Mesenchymal stem cell (in vitro differentiated cells and primary cell): ENCODE measurements at regions not wholly inside any gene's neighbourhood (a gene's known extent, or its start where the extent isn't known, plus 50 kb on each side); places are given as distances from the start of the nearest gene placed in this dataset.

Experiments used
- DNase-seq: peaks from one replicate; pipeline ENCODE4 v3.0.0-alpha.2; 2013
- H2AFZ ChIP-seq: one replicate; pipeline ENCODE4 v1.6.1; 2013; ENCODE audit warnings: low read depth, mild to moderate bottlenecking, control low read depth, inconsistent platforms, low read length, moderate library complexity
- H2AK5ac ChIP-seq: 2 replicates; pipeline ENCODE4 v1.6.1; 2013; ENCODE audit warnings: low read length, moderate library complexity, mild to moderate bottlenecking, inconsistent platforms; ENCODE audit not compliant: severe bottlenecking
- H2BK120ac ChIP-seq: one replicate; pipeline ENCODE4 v1.6.1; 2013; ENCODE audit warnings: low read depth, mild to moderate bottlenecking, inconsistent platforms, low read length, moderate library complexity
- H2BK12ac ChIP-seq, 2 experiments: one replicate each; pipeline ENCODE4 v1.6.1; 2013; ENCODE audit warnings: inconsistent platforms in 2 of 2, low read length in 2 of 2, mild to moderate bottlenecking in 2 of 2, moderate library complexity in 2 of 2, control low read depth in 1 of 2
- H2BK15ac ChIP-seq: one replicate; pipeline ENCODE4 v1.6.1; 2013; ENCODE audit warnings: mild to moderate bottlenecking, low read depth, inconsistent platforms; ENCODE audit not compliant: poor library complexity, severe bottlenecking
- H2BK5ac ChIP-seq: 2 replicates; pipeline ENCODE4 v1.6.1; 2013; ENCODE audit warnings: low read depth, mild to moderate bottlenecking, low read length, control low read depth, inconsistent platforms; ENCODE audit not compliant: poor library complexity, severe bottlenecking
- H3K14ac ChIP-seq, 2 experiments: one replicate each; pipeline ENCODE4 v1.6.1; 2013; ENCODE audit warnings: inconsistent platforms in 2 of 2, low read length in 2 of 2, control low read depth in 1 of 2, mild to moderate bottlenecking in 1 of 2, moderate library complexity in 1 of 2
- H3K18ac ChIP-seq, 2 experiments: one replicate each; pipeline ENCODE4 v1.6.1; 2013; ENCODE audit warnings: inconsistent platforms in 2 of 2, low read length in 2 of 2, control low read depth in 1 of 2, low read depth in 1 of 2, mild to moderate bottlenecking in 1 of 2
- H3K23ac ChIP-seq, 2 experiments: one replicate each; pipeline ENCODE4 v1.6.1; 2013; ENCODE audit warnings: inconsistent platforms in 2 of 2, low read length in 2 of 2, mild to moderate bottlenecking in 2 of 2, moderate library complexity in 2 of 2, control low read depth in 1 of 2
- H3K27ac ChIP-seq: 2 replicates; pipeline ENCODE4 v1.5.1; 2013; ENCODE audit warnings: mild to moderate bottlenecking, moderate library complexity, low read length, control low read depth, inconsistent platforms; ENCODE audit not compliant: poor library complexity, severe bottlenecking
- H3K27me3 ChIP-seq, 2 experiments: 2 replicates each; pipeline versions ENCODE4 v1.6.1 to v1.7.0; 2013; ENCODE audit warnings: low read length in 2 of 2, mild to moderate bottlenecking in 2 of 2, moderate library complexity in 2 of 2, control low read depth in 1 of 2, inconsistent platforms in 1 of 2; ENCODE audit not compliant: control insufficient read depth in 1 of 2, insufficient read depth in 1 of 2
- H3K36me3 ChIP-seq, 2 experiments: 2 replicates each; pipeline versions ENCODE4 v1.6.1 to v1.7.0; 2013; ENCODE audit warnings: low read length in 2 of 2, control low read depth in 1 of 2, inconsistent platforms in 1 of 2, low read depth in 1 of 2, mild to moderate bottlenecking in 1 of 2; ENCODE audit not compliant: insufficient read depth in 2 of 2, control insufficient read depth in 1 of 2
- H3K4ac ChIP-seq, 2 experiments: one replicate each; pipeline ENCODE4 v1.6.1; 2013; ENCODE audit warnings: inconsistent platforms in 2 of 2, low read length in 2 of 2, mild to moderate bottlenecking in 2 of 2, moderate library complexity in 2 of 2, control low read depth in 1 of 2, low read depth in 1 of 2
- H3K4me1 ChIP-seq: 2 replicates; pipeline ENCODE4 v1.6.1; 2013; ENCODE audit warnings: low read depth, low read length, control low read depth; ENCODE audit not compliant: control insufficient read depth, insufficient read depth
- H3K4me2 ChIP-seq: 2 replicates; pipeline ENCODE4 v1.6.1; 2013; ENCODE audit warnings: low read length, mild to moderate bottlenecking, inconsistent platforms; ENCODE audit not compliant: poor library complexity, severe bottlenecking
- H3K4me3 ChIP-seq, 2 experiments: 2 replicates each; pipeline versions ENCODE4 v1.5.1 to v1.7.0; 2013; ENCODE audit warnings: low read length in 2 of 2, mild to moderate bottlenecking in 2 of 2, control low read depth in 1 of 2, low read depth in 1 of 2; ENCODE audit not compliant: insufficient read depth in 1 of 2
- H3K79me1 ChIP-seq: replicated peaks from 2 replicates; pipeline ENCODE4 v1.6.1; 2013; ENCODE audit warnings: mild to moderate bottlenecking, control low read depth, low read length, inconsistent platforms; ENCODE audit not compliant: poor library complexity, severe bottlenecking
- H3K9ac ChIP-seq: 2 replicates; pipeline ENCODE4 v1.7.0; 2013; ENCODE audit warnings: mild to moderate bottlenecking, low read length, moderate library complexity
- H3K9me3 ChIP-seq: 2 replicates; pipeline ENCODE4 v1.7.0; 2013; ENCODE audit warnings: mild to moderate bottlenecking, low read length; ENCODE audit not compliant: control insufficient read depth
- H4K8ac ChIP-seq: one replicate; pipeline ENCODE4 v1.6.1; 2013; ENCODE audit warnings: inconsistent platforms, mild to moderate bottlenecking, low read length, moderate library complexity
- H4K91ac ChIP-seq: one replicate; pipeline ENCODE4 v1.6.1; 2013; ENCODE audit warnings: mild to moderate bottlenecking, low read length, inconsistent platforms
- WGBS: methylation state at CpG from one replicate; pipeline ENCODE4 v1.1.7; 2013; ENCODE audit warnings: mixed read lengths; 5-methylcytosine and 5-hydroxymethylcytosine counted together

DNA sequence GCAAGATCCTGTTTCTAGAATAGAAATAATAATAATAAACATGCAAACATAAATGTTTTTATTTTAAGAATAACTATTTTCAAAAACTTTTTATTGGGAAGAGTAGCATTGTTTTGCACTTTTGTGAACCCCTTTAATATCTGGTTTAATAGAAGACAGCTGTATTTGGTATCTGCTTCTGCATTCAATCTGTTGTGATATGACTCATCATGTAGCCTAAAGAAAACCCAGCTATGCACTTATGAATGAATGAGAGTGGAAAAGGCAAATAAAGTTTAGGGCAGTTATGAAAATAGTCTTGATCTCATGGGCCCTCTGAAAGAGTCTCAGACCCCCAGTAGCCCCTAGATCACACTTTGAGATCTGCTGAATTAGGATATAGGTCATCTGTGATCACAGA, 100.4 kb upstream of the PPP2R3A start:
- Histone ChIP-seq H2AFZ (no peak overlapping the region), H3K79me1 (no peaks in the 10 kb centered on the region), H4K8ac (no peak overlapping the region), H3K27ac (no peak overlapping the region), H3K9ac (no peak overlapping the region), H3K18ac (no peak overlapping the region), H2BK15ac (no peak overlapping the region), H3K23ac (no peak overlapping the region), H2BK120ac (no peak overlapping the region), H3K4me2 (no peak overlapping the region), H3K27me3 (no peaks in the 10 kb centered on the region), H3K4me1 (no peaks in the 10 kb centered on the region), H3K4ac (no peak overlapping the region), H3K14ac (no peak overlapping the region), H3K36me3 (no peaks in the 10 kb centered on the region), H3K4me3 (no peak overlapping the region), H4K91ac (no peak overlapping the region), H2BK5ac (no peak overlapping the region), H2BK12ac (no peak overlapping the region), H2AK5ac (no peak overlapping the region), H3K9me3 (no peaks in the 10 kb centered on the region)
- no peak for DNase-seq

- H3K4me3 ChIP-seq, result no peak overlapping the region
- no peak overlapping the region for H2BK5ac ChIP-seq
- no peaks in the 10 kb centered on the region for H3K27me3 ChIP-seq
- no peak for DNase-seq
- H2BK120ac ChIP-seq, result no peak overlapping the region
- no peak overlapping the region for H3K23ac ChIP-seq
- H4K8ac ChIP-seq, result no peak overlapping the region
- H4K91ac ChIP-seq, result no peak overlapping the region
- H3K4me1 ChIP-seq, result no peaks in the 10 kb centered on the region
- no peak overlapping the region for H2BK15ac ChIP-seq
- no peak overlapping the region for H2AFZ ChIP-seq
- H3K4ac ChIP-seq, result no peak overlapping the region
- no peak overlapping the region for H3K4me2 ChIP-seq
- no peak overlapping the region for H3K9ac ChIP-seq
- H3K79me1 ChIP-seq, result no peaks in the 10 kb centered on the region
- no peak overlapping the region for H2BK12ac ChIP-seq
- 71% methylated on average over 2 of the region's 2 CpGs for WGBS
- H3K36me3 ChIP-seq, result no peaks in the 10 kb centered on the region
- H3K14ac ChIP-seq, result no peak overlapping the region
- H3K18ac ChIP-seq, result no peak overlapping the region
- no peak overlapping the region for H3K27ac ChIP-seq
- H3K9me3 ChIP-seq, result no peaks in the 10 kb centered on the region
- no peak overlapping the region for H2AK5ac ChIP-seq
These were observed 100.0 kb upstream of the PPP2R3A start for GRCh38 chr3:135865553-135865952.

DNA sequence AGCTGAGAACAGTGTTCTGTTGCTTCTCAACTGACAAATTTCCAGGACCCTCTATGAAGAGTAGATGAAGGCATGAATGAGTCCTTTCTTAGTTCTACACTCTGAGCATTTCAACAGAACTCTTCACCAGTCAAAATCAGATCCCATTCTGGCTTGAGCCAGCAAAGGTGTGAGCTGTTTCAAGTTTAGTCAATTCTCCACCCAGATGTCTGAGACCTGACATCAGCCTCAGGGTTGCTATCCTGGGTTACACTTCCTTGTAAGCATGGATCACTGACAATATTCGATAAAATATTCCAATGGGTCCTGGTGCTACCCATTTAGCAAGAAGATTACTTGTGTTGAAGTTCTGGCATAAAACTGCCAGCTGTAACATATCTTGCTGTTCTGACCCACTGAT, 97.6 kb upstream of the PPP2R3A start:
- Histone ChIP-seq H2AFZ (no peak overlapping the region), H3K27me3 (no peaks in the 10 kb centered on the region), H3K9ac (no peak overlapping the region), H2BK12ac (no peak overlapping the region), H2BK5ac (no peak overlapping the region), H3K4me1 (no peaks in the 10 kb centered on the region), H3K4me3 (no peak overlapping the region), H2BK120ac (no peak overlapping the region), H4K8ac (no peak overlapping the region), H3K23ac (no peak overlapping the region), H3K4me2 (no peak overlapping the region), H3K9me3 (peaks cover 7% of the 10 kb centered on the region), H2AK5ac (no peak overlapping the region), H3K27ac (no peak overlapping the region), H3K79me1 (no peaks in the 10 kb centered on the region), H3K18ac (no peak overlapping the region), H2BK15ac (no peak overlapping the region), H3K4ac (no peak overlapping the region), H3K14ac (no peak overlapping the region), H3K36me3 (no peaks in the 10 kb centered on the region), H4K91ac (no peak overlapping the region)
- WGBS, result 80% methylated on average over 1 of the region's 1 CpG
- no peak for DNase-seq

- H3K36me3 ChIP-seq, result no peaks in the 10 kb centered on the region
- H4K8ac ChIP-seq, result no peak overlapping the region
- H3K9ac ChIP-seq, result no peak overlapping the region
- no peak overlapping the region for H3K14ac ChIP-seq
- no peaks in the 10 kb centered on the region for H3K4me1 ChIP-seq
- H3K18ac ChIP-seq, result no peak overlapping the region
- H3K4me3 ChIP-seq, result no peak overlapping the region
- no peak overlapping the region for H2AFZ ChIP-seq
- no peak overlapping the region for H2BK12ac ChIP-seq
- no peak overlapping the region for H2AK5ac ChIP-seq
- H3K27me3 ChIP-seq, result no peaks in the 10 kb centered on the region
- no peak overlapping the region for H3K23ac ChIP-seq
- no peak overlapping the region for H3K27ac ChIP-seq
- H3K79me1 ChIP-seq, result no peaks in the 10 kb centered on the region
- no peak overlapping the region for H4K91ac ChIP-seq
- no peak overlapping the region for H2BK15ac ChIP-seq
- no peak overlapping the region for H2BK120ac ChIP-seq
- peaks cover 16% of the 10 kb centered on the region for H3K9me3 ChIP-seq
- H2BK5ac ChIP-seq, result no peak overlapping the region
- no peak overlapping the region for H3K4ac ChIP-seq
- 72% methylated on average over 3 of the region's 3 CpGs for WGBS
- DNase-seq, result no peak
- no peak overlapping the region for H3K4me2 ChIP-seq
These were observed 96.7 kb upstream of the PPP2R3A start for GRCh38 chr3:135868801-135869200.
